HL-60 (cell line): ENCODE measurements at regions not wholly inside any gene's neighbourhood (a gene's known extent, or its start where the extent isn't known, plus 50 kb on each side); places are given as distances from the start of the nearest gene placed in this dataset.

Experiments used
- CTCF ChIP-seq: IDR thresholded peaks from one replicate; pipeline ENCODE4 v1.5.1; 2011; ENCODE audit warnings: low read length, control low read depth, inconsistent platforms; ENCODE audit not compliant: insufficient read depth
- POLR2AphosphoS5 ChIP-seq: IDR thresholded peaks from 2 replicates; pipeline ENCODE4 v1.6.1; 2012; ENCODE audit warnings: low read depth

- TF ChIP-seq CTCF (no peak), POLR2AphosphoS5 (no peak)
Measured at GRCh38 chr2:234826681-234827080, 125.1 kb upstream of the SH3BP4 start.
